Ovary (tissue), 7 donors: ENCODE measurements at regions not wholly inside any gene's neighbourhood (a gene's known extent, or its start where the extent isn't known, plus 50 kb on each side); places are given as distances from the start of the nearest gene placed in this dataset.
A peak's percentile ranks its signal among the peaks of the same experiment; 100 is the strongest.

Experiments used
- DNase-seq, 5 donors: peaks; one replicate each; pipeline ENCODE4 v3.0.0-alpha.2; 2019 to 2020
- H3K27ac ChIP-seq, 2 donors: fragments of 200-600 bp; one replicate each; pipeline versions ENCODE4 v1.5.1 to v1.8.0; 2019 to 2022
- H3K27me3 ChIP-seq: fragments of 200-600 bp; one replicate; pipeline ENCODE4 v1.8.0; 2022
- H3K36me3 ChIP-seq: fragments of 200-600 bp; sonication (generic); one replicate; pipeline ENCODE4 v1.5.1; 2019
- H3K4me1 ChIP-seq: one replicate; pipeline ENCODE4 v1.8.1; 2013; ENCODE audit warnings: mild to moderate bottlenecking, moderate library complexity; ENCODE audit not compliant: insufficient read depth
- H3K4me3 ChIP-seq: fragments of 200-600 bp; sonication (generic); one replicate; pipeline ENCODE4 v1.5.1; 2017
- H3K9me3 ChIP-seq, 2 donors: fragments of 200-600 bp in 1 of 2; sonication (generic) in 1 of 2; one replicate each; pipeline versions ENCODE4 v1.5.1 to v1.8.1; 2013 to 2019; ENCODE audit warnings: mild to moderate bottlenecking in 1 of 2, moderate library complexity in 1 of 2
- EP300 ChIP-seq: sonication (generic); formaldehyde crosslinking; IDR thresholded peaks from one replicate; pipeline ENCODE4 v1.6.1; 2017; ENCODE audit warnings: antibody characterized with exemption
- POLR2A ChIP-seq: fragments of 450-650 bp; IDR thresholded peaks from one replicate; pipeline ENCODE4 v1.6.1; 2017; ENCODE audit warnings: antibody characterized with exemption, mild to moderate bottlenecking, moderate library complexity
- WGBS, 3 donors: extraction: QIAGEN DNeasy Blood & Tissue Kit in 1 of 3; methylation state at CpG; one replicate each; pipeline versions ENCODE4 v1.1.5 to v1.1.7; 2013 to 2017; 5-methylcytosine and 5-hydroxymethylcytosine counted together
- intact Hi-C, 4 donors: fragments of 100-400 bp; cut with DNase I; formaldehyde crosslinking; loops; one replicate each; pipeline versions ENCODE4 v1.11.0 to v1.15.1; 2022 to 2023
- TF ChIP-seq, protein P1 (sequence below), 3 donors: fragments of 450-650 bp in 2 of 3; fragments of 200-600 bp in 1 of 3; IDR thresholded peaks; one replicate each; pipeline versions ENCODE4 v1.5.1 to v1.8.0; 2016 to 2022; ENCODE audit warnings: antibody characterized with exemption in 3 of 3, mild to moderate bottlenecking in 1 of 3
- donor health status: DM: no; HTN: no; CAD: no; lungs with moderate emphysema.
- donor health status: DM: no; HTN: no; CAD: no.
- donor health status: Bipolar disorder and iron deficiency.
- donor health status: DM: no; HTN: no; CAD: no.
- donor health status: DM: yes; HTN: yes; CAD: no.

DNA sequence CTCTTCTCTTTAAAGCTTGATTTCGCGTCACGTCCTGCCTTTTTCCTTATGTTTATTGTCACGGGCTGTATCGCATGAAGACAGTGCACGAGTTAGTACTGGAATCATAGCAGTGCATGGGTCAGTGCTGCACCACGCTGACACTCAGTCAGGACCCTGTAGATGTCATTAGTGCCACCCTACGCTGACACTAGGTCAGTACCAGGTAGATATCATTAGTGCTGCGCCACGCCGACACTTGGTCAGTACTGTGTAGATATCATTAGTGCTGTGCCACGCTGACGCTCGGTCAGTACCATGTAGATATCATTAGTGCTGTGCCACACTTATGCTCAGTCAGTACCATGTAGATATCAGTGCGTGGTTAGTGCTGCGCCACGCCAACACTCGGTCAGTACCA, 106.2 kb upstream of the ZNF469 start:
- no peaks in the 10 kb centered on the region for H3K36me3 ChIP-seq
- no peak overlapping the region for H3K4me3 ChIP-seq
- H3K4me1 ChIP-seq, result no peaks in the 10 kb centered on the region
- intact Hi-C loops, result no loop called here
- WGBS, 3 donors, result 91 to 97% (median 92%) methylated on average over 18 of the region's 18 CpGs
- H3K27ac ChIP-seq, result no peak overlapping the region
- no peak for TF ChIP-seq POLR2A
- TF ChIP-seq EP300, result no peak
- TF ChIP-seq, protein P1, sequence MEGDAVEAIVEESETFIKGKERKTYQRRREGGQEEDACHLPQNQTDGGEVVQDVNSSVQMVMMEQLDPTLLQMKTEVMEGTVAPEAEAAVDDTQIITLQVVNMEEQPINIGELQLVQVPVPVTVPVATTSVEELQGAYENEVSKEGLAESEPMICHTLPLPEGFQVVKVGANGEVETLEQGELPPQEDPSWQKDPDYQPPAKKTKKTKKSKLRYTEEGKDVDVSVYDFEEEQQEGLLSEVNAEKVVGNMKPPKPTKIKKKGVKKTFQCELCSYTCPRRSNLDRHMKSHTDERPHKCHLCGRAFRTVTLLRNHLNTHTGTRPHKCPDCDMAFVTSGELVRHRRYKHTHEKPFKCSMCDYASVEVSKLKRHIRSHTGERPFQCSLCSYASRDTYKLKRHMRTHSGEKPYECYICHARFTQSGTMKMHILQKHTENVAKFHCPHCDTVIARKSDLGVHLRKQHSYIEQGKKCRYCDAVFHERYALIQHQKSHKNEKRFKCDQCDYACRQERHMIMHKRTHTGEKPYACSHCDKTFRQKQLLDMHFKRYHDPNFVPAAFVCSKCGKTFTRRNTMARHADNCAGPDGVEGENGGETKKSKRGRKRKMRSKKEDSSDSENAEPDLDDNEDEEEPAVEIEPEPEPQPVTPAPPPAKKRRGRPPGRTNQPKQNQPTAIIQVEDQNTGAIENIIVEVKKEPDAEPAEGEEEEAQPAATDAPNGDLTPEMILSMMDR (IDR thresholded peaks at IDR 0.05), result no peak
- no peaks in the 10 kb centered on the region for H3K9me3 ChIP-seq
- H3K27me3 ChIP-seq, result no peaks in the 10 kb centered on the region
- DNase-seq, result peak in 1 of 5 donors; percentile 14

DNA sequence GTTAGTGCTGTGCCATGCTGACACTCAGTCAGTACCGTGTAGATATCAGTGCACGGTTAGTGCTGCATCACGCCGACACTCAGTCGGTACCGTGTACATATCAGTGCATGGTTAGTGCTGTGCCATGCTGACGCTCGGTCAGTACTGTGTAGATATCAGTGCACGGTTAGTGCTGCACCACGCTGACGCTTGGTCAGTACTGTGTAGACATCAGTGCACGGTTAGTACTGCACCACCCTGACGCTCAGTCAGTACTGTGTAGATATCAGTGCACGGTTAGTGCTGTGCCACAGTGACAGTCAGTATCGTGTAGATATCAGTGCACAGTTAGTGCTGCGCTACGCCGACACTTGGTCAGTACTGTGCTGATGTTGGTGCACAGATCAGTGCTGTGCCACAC, 102.8 kb upstream of the ZNF469 start:
- Histone ChIP-seq H3K4me3 (no peak overlapping the region), H3K36me3 (no peaks in the 10 kb centered on the region), H3K4me1 (peaks cover 6% of the 10 kb centered on the region), H3K27ac (no peak overlapping the region), H3K9me3 (no peaks in the 10 kb centered on the region), H3K27me3 (no peaks in the 10 kb centered on the region)
- intact Hi-C loops, result no loop called here
- WGBS, 3 donors, result 92 to 93% (median 92%) methylated on average over 17 to 18 of the region's 18 CpGs
- no peak for DNase-seq
- TF ChIP-seq EP300 (no peak), POLR2A (no peak)
- TF ChIP-seq, protein P1 (IDR thresholded peaks at IDR 0.05), result no peak

DNA sequence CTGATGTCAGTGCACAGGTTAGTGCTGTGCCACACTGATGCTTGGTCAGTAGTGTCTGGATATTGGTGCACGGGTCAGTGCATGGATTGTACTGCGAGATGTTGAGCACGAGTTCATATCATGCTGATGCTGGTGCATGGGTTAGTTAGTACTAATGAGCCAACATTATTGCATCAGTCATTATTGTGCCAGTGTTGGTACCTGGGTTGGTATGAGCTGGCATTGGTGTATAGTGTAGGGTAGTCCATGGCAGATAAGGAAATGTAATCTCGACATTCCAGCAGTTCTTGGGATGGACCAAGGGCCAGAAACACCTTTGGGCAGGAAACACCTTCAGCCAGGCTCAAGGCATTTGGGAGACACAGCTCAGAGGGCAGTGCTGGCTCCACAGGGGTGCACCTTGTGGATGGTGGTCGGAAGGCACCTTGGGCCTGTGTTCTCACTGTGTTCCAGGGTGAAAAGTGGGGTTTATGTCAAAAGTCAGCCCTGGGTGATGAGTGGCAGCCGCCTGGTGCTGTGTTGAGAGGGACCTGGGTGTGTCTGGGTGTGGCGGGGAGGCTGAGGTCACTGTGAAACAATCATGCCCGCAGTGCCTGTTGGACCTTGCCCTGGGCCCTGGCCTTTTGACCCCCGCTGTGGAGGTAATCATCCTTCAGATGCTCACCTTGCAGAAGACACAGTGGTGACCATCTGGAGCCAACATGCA, 100.7 kb upstream of the ZNF469 start:
- WGBS, 3 donors, result 70 to 85% (median 72%) methylated on average over 9 of the region's 9 CpGs
- peaks cover 6% of the 10 kb centered on the region for H3K4me1 ChIP-seq

GRCh38 chr16:88282564-88283395, 100.0 kb upstream of the ZNF469 start:
- H3K9me3 ChIP-seq, result peaks cover 0 to 5% of the 10 kb centered on the region in 2 donors
- WGBS, 3 donors, result 13 to 22% (median 17%) methylated on average over 21 of the region's 21 CpGs
- intact Hi-C loops, result no loop called here
- TF ChIP-seq, protein P1 (IDR thresholded peaks at IDR 0.05), result no peak
- no peak for TF ChIP-seq EP300
- no peak for TF ChIP-seq POLR2A
- H3K4me1 ChIP-seq, result peaks cover 6% of the 10 kb centered on the region
- DNase-seq, result no peak
- H3K27ac ChIP-seq, result no peak overlapping the region
- no peak overlapping the region for H3K4me3 ChIP-seq
- H3K27me3 ChIP-seq, result no peaks in the 10 kb centered on the region
- H3K36me3 ChIP-seq, result no peaks in the 10 kb centered on the region

More for the DNA sequence above, 100.7 kb upstream of the ZNF469 start:
- Histone ChIP-seq H3K27ac (no peak overlapping the region), H3K9me3 (peaks cover 0 to 3% of the 10 kb centered on the region in 2 donors), H3K4me3 (no peak overlapping the region), H3K36me3 (no peaks in the 10 kb centered on the region), H3K27me3 (no peaks in the 10 kb centered on the region)
- DNase-seq, result no peak
- intact Hi-C loops, result no loop called here
- TF ChIP-seq EP300 (no peak), POLR2A (no peak)
- TF ChIP-seq, protein P1 (IDR thresholded peaks at IDR 0.05), result no peak
